ENCODE measurements at regions not wholly inside any gene's neighbourhood (a gene's known extent, or its start where the extent isn't known, plus 50 kb on each side); places are given as distances from the start of the nearest gene placed in this dataset.
"Not testable (repeated sequence)": the region's sequence is repeated elsewhere in the genome, so short reads cannot be mapped to it uniquely, and the experiment has no call there.

DNA sequence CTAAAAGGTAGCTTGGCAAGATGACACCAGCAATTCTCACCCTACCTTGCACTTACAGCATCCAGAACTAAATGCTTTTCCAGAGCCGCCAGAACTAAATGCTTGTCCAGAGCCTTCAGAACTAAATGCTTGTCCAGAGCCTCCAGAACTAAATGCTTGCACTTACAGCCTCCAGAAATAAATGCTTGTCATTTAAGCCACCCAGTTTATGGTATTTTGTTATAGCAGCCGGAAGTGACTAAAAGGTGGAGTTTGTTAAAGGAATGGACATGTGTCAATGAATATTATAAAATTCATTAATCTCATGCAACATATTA, 133.5 kb downstream of the GPX5 start:
- no peak for FAIRE-seq

DNA sequence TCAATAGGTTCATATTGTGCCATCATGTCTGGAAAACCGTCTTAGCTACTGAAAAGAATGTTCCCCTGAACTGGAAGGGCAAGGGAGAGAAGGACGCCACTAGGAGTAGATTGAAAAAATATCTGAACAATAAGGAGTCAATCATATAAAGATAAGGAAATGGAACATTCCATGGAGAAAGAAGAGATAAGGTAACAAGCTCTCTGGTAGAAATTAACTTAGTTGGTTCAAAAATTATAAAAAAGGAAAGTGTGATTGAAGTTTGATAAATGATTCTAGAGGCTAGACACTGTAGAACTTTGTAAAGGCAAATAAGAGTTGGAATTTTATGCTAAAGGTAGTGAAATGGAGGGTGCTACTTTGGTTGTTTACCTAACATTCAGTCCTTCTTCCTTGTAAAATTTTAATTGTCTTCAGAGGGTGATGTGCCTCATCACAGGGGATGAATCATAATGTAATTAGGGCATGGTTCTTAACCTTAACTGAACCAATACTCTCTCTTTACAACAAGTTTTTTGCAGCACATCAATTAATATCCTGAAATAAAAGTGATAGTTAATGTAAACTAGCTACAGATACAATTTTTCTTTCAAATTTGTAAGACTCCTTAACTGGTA, 135.5 kb downstream of the GPX5 start:
- FAIRE-seq: no peak

DNA sequence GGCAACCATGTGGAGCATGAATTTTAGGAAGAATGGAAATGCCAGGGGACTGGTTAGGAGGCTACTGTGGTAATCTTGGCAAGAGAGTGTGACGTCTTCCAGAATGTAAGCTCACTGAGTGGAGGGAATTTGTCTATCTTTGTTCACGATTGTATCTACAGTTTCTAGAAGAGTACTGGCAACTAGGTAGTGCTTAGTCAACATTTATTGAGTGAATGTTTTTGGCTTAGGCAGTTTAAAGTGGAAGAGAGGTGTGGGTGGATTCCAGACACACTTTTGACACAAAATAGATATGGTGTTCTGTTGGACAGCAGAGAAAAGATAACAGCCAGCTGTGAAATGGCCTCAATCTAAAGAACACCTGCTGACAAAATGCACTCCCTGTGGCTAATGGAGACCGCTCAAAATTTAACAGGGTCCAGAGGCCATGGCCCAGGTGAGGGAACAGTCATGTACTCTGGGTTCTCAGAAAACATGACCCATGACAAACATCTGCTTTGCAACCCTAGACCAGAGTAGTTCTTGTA, 139.3 kb downstream of the GPX5 start:
- FAIRE-seq: no peak

DNA sequence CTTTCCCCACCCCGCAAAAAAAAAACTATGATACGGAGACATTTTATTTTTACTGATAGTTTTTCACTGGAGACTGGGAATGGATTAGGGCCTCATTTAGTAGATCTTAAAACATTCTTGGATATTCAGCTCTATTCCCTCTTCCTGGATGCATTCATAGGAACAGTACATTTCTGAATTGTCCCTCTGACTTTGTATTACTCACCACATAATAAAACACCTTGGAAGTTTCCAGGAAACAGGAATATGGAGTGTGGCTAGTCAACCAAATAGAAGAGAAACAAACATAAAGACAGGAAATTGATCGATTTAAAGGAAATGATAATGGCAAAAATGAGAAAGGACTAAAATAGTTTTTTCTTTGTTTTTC, 147.7 kb downstream of the GPX5 start:
- no peak for FAIRE-seq

DNA sequence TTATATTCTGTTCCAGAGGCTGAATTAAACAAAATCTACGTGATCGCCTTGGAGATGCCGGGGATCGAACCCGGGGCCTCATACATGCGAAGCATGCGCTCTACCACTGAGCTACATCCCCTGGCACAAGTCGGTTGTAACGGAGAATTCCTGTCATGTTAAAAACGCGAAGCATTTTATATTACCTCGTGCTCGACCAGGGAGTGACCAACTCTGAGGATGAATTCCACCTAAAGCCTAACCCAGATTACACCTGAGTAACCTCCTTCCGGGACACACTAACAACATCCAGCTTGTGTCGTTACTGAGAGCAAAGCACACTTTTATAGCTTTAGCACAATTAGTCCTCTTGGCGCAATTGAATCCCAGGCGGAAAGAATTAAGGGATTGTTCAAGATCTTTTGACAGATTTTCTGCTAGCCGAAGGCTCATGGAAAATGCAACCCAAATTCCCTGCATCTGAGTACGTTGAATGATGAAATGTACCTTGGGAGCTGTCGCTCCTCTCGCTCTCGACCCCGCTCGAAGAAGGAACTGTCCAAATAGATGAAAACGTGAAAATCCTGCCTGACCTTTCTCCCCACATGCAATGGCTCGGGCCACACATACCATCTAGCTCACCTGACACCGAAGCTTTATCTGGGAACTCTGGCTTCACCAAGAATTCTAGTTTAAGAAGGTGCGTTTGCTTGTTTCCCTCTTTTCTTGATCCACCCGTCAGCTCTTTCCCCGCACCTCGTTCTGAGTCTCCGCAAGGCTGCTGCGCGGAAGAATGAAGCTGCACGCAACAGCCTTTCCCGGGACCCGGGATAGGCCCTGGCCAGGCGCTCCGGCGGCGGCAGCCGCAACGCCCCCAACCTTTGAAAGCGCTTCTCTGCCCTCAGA, 148.3 kb downstream of the GPX5 start:
- no peak for FAIRE-seq

DNA sequence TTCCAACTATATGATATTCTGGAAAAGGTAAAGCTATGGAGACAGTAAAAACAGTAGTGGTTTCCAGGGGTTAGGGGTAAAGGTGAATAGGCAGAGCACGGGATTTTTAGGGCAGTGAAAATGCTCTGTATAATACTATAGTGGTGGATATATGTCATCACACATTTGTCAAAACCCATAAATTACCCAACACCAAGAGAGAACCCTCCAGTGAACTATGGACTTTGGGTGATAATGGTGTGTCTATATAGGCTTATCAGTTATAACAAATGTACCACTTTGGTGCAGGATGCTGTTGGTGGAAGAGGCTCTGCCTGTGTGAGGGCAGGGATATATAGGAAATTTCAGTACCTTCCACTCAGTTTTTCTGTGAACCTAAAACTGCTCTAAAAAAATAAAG, 149.9 kb downstream of the GPX5 start:
- no peak for FAIRE-seq

DNA sequence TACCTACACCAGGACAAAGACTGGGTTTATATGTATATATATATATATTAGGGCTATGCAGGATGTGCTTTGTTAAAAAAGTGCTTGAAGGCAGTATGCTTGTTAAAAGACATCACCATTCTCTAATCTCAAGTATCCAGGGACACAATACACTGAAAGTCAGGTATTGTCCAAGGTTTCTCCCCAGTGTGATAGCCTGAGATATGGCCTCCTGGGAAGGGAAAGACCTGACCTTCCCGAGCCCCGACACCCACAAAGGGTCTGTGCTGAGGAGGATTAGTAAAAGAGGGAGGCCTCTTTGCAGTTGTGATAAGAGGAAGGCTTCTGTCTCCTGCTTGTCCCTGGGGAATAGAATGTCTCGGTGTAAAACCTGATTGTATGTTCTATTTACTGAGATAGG, 156.9 kb downstream of the GPX5 start:
- no peak for FAIRE-seq

DNA sequence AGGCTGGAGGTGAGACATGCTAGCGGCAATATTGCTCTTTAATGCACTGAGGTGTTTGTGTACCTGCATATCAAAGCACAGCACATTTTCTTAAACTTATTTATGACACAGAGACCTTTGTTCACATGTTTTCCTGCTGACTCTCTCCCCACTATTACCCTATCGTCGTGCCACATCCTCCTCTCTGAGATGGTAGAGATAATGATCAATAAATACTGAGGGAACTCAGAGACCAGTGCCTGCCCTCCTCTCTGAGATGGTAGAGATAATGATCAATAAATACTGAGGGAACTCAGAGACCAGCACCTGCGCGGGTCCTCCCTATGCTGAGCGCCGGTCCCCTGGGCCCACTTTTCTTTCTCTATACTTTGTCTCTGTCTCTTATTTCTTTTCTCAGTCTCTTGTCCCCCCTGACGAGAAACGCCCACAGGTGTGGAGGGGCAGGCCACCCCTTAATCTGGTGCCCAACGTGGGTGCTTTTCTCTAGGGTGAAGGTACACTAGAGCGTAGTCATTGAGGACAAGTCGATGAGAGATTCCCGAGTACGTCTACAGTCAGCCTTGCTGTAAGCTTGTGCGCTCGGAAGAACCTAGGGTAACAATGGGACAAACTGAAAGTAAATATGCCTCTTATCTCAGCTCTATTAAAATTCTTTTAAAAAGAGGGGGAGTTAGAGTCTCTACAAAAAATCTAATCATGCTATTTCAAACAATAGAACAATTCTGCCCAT, 157.4 kb downstream of the GPX5 start:
- FAIRE-seq: not testable (repeated sequence)

DNA sequence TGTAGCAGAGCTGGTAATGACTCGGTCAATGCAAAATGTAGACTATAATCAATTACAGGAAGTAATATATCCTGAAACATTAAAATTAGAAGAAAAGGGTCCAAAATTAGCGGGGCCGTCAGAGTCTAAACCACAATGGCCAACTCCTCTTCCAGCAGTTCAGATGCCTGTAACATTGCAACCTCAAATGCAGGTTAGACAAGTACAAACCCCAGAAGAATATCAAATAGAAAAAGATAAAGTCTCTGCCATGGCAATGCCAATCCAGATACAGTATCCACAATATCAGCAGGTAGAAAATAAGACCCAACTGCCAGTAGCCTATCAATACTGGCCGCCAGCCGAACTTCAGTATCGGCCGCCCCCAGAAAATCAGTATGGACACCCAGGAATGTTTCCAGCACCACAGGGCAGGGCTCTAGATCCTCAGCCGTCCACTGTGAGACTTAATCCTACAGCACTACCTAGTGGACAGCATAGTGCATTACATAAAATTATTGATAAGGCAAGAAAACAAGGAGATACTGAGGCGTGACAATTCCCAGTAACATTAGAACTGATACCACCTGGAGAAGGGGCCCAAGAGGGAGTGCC, 158.4 kb downstream of the GPX5 start:
- peak; percentile 30 for FAIRE-seq

DNA sequence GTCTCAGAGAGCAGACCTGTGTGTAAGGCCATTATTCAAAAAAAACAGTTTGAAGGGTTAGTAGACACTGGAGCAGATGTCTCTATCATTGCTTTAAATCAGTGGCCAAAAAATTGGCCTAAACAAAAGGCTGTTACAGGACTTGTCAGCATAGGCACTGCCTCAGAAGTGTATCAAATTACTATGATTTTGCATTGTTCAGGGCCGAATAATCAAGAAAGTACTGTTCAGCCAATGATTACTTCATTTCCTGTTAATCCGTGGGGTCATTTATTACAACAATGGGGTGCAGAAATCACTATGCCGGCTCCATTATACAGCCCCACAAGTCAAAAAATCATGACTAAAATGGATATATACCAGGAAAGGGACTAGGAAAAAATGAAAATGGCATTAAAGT, 160.3 kb downstream of the GPX5 start:
- not testable (repeated sequence) for FAIRE-seq

DNA sequence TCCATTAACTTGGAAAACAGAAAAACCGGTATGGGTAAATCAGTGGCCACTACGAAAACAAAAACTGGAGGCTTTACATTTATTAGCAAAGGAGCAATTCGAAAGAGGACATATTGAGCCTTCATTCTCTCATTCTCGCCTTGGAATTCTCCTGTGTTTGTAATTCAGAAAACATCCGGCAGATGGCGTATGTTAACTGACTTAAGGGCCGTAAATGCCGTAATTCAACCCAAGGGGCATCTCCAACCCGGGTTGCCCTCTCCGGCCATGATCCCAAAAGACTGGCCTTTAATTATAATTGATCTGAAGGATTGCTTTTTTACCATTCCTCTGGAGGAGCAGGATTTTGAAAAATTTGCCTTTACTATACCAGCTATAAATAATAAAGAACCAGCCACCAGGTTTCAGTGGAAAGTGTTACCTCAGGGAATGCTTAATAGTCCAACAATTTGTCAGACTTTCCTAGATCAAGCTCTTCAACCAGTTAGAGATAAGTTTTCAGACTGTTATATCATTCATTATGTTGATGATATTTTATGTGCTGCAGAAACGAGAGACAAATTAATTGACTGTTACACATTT, 160.9 kb downstream of the GPX5 start:
- peak; percentile 93 for FAIRE-seq

DNA sequence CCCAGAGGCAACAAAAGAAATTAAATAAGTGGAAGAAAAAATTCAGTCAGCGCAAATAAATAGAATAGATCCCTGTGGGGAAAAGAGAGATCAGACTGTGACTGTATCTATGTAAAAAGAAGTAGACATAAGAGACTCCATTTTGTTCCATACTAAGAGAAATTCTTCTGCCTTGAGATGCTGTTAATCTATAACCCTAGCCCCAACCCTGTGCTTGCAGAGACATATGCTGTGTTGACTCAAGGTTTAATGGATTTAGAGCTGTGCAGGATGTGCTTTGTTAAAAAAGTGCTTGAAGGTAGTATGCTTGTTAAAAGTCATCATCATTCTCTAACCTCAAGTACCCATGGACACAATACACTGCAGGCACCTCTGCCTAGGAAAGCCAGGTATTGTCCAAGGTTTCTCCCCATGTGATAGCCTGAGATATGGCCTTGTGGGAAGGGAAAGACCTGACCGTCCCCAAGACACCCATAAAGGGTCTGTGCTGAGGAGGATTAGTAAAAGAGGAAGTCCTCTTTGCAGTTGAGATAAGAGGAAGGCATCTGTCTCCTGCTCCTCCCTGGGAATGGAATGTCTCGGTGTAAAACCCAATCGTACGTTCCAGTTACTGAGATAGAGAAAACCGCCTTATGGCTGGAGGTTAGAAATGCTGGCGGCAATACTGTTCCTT, 161.8 kb downstream of the GPX5 start:
- not testable (repeated sequence) for FAIRE-seq

DNA sequence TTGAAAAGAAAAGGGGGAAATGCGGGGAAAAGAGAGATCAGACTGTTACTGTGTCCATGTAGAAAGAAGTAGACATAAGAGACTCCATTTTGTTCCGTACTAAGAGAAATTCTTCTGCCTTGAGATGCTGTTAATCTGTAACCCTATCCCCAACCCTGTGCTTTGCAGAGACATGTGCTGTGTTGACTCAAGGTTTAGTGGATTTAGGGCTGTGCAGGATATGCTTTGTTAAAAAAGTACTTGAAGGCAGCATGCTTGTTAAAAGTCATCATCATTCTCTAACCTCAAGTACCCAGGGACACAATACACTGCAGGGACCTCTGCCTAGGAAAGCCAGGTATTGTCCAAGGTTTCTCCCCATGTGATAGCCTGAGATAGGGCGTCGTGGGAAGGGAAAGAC, 166.3 kb downstream of the GPX5 start:
- FAIRE-seq: not testable (repeated sequence)

DNA sequence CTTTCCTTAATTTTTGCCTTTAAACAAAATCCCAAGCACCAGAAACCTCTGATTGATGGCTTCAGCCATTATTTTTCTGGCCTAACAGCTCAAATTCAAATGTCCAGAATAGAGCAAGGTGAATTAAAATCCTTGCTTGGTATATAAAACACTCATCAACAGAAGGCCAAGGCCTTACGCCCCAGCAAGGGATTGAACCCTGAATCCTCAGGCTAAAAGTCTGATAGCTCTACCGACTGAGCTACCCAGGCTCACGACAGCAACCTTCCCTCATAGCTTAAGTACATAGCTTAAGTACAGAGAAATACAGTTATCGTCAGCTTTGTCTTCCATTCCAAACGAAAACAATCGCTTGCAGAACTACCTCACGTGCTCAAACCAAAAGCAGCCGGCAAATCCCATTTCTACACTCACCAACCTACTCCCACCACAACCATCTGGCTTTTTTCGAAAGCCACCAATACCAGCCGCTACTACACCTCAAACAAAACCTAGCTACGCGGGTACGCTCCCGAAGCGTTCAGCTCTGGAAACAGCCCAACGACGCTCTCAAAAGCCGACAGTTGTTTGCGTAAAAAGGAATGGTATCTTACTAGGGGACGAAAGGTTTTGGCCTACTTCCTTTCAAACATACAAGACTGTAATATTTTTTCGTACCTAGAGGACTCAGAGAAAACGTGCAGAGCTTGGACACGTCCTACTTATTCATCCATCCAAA, 167.5 kb downstream of the GPX5 start:
- no peak for FAIRE-seq

DNA sequence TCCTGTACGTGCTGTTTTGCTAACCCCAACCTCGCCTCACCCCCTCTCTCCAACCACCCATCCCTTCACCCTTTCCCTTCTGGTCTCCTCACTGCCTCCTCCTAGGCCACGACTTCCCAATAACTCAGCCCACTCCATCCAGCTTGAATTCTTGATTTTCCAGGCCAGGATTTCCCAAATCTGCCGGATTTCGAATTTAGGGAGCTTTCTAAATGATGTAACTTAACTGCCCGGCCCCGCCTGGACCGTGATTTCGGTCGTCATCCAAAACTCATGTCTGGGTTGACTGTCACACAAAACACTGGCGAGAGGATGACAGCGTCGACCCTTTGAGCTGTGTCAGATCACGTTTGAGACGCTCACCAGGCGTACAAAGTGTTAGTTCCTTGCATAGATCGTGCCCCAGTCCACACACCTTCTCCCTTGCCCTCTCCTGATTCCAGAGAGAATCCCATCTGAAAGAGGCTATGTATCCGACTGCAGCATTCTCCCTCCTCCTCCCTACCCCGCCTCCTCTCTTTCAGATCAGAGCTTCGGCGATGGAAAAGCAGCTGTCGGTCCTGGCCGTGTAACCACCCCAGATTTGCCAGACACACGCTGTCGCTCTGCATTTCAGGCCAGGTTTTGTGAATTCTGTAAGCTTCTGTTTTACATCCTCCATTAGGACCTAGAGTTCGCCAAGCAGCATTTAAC, 168.2 kb downstream of the GPX5 start:
- FAIRE-seq: no peak

DNA sequence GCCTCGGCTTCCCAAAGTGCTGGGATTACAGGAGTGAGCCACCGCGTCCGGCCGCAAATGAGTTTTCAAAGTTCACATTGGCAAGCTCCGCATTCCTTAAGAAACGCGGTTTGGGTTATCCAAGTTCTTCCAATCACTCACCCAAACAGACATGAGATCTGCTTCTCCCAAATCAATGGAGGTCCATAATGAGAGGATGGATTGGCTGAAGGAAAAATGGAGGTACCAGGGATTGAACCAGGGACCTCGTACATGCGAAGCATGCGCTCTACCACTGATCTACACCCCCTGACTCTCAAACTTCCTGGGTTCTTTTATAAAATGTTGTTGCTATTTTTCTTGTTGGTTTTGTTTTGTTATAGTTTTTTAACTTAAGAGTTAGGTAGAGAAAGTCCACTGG, 170.0 kb downstream of the GPX5 start:
- FAIRE-seq: no peak

DNA sequence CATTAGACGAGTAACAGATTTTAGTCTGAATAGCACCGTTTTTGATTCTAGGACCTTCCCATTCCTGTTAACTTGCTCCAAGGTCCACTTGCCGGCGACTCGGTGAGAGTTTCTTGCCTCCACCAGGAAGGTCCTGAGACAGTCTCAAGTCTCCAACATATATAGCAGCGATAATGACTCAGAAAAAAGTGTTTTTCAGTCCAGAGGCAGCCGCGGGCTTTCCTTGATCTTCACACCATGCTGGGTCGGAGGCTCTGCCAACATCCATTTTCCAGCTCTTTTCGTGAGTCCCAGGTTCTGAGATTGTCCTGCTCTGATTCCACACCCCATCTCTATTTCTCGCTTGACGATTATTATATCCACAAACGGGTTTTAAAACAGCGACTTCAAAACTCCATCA, 170.5 kb downstream of the GPX5 start:
- FAIRE-seq: no peak

DNA sequence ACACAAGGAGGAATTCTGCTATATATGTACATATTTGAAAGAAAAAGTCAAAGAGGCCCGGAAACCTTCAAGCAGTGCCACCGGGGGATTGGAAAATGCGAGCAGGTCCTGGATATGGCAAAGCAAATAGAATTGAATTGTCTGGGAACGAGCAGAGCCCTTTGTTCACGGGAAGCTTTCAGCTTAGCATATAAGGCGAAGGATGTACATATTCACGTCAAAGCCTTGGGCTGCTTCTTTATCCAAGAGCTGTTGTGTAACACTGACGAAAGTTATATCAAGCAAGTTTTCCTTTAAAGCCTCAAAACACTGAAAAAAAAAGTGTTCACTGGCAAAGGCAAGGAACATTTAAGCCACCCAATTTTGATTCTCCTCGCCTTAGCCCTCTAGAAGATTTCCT, 171.0 kb downstream of the GPX5 start:
- no peak for FAIRE-seq

DNA sequence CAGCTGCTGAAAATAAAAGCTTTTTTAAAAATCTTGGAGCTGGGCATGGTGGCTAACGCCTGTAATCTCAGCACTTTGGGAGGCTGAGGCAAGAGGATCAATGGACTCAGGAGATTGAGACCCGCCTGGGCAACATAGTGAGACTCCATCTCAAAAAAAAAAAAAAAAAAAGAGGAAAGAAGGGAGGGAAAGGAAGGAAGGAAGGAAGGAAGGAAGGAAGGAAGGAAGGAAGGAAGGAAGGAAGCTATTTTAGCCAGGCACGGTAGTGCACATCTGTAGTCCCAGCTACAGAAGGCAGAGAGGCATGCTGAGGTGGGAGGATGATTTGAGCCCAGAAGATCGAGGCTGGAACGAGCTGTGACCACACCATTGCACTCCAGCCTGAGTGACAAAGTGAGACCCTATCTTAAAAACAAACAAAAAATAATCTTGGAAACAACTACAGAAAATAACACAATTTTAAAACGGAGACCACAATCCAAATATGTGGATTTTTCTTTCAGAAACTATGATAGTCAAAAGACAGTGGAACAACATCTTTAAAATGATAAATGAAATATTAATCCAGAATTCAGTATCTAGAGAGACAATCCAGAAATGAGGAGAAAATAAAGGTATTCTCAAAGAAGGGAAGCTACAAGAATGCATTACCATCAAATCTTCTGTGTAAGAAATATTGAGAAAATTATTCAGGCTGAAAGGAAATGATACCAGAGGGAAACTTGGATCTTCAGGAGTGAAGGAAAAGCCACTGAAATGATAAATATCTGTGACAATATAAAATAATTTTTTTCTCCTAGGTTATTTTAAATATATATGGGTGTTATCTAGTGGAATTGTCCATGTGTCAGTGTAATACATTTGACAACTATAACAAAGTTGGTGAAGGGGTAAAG, 182.0 kb downstream of the GPX5 start:
- FAIRE-seq: peak; percentile 23
